ENCODE measurements at regions not wholly inside any gene's neighbourhood (a gene's known extent, or its start where the extent isn't known, plus 50 kb on each side); places are given as distances from the start of the nearest gene placed in this dataset.

DNA sequence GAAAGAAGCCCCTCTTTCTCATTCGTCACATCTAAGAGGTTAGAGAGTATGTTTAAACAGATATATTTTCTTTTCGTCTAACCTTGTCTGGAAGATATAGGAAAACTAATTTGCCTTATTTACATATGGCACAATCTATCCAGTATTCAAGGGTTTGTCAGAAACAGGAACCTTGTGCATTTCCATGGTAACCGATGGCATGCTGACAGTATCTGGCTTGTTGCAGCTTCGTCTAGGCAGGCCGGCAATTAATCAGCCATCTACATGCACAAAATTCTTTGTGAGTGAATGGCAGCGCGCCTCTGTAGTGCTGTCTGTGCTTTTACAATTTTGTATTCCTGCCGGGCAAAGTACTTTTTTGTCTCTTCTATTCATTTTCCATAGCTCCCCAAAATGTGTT, 294.0 kb upstream of the SOX2 start:
- Histone ChIP-seq H3K27ac (ENCODE audit: low read depth in 1 of 2, low read length in 2 of 2) (no peak overlapping the region), H3K27me3 (ENCODE audit: control insufficient read depth in 4 of 4, insufficient read depth in 4 of 4, low read length in 3 of 4) (no peaks in the 10 kb centered on the region), H3K9ac (ENCODE audit: low read depth in 1 of 2, low read length in 2 of 2) (no peak overlapping the region), H3K36me3 (ENCODE audit: control insufficient read depth in 4 of 4, insufficient read depth in 3 of 4, low read depth in 1 of 4, low read length in 3 of 4) (no peaks in the 10 kb centered on the region), H3K4me3 (ENCODE audit: low read depth in 1 of 3, low read length in 3 of 3) (no peak overlapping the region), H3K9me3 (ENCODE audit: control insufficient read depth in 4 of 4, low read length in 3 of 4) (no peaks in the 10 kb centered on the region), H3K4me1 (ENCODE audit: control insufficient read depth in 4 of 4, insufficient read depth in 4 of 4, low read length in 3 of 4) (no peaks in the 10 kb centered on the region)
- DNase-seq (ENCODE audit: low spot score) = no peak
- 61% methylated on average over 8 of the region's 8 CpGs for WGBS
- TF ChIP-seq NR2F2 (IDR thresholded peaks at IDR 0.05) (no peak), FOXA1 (IDR thresholded peaks at IDR 0.05) (no peak), GABPA (IDR thresholded peaks at IDR 0.05 in 1 of 2, conservative IDR thresholded peaks at IDR 0.05 in 1 of 2) (no peak), EGR1 (IDR thresholded peaks at IDR 0.05; ENCODE audit: low read depth in 2 of 2) (no peak), HNF4G (IDR thresholded peaks at IDR 0.05) (no peak)
- TF ChIP-seq, protein P1, sequence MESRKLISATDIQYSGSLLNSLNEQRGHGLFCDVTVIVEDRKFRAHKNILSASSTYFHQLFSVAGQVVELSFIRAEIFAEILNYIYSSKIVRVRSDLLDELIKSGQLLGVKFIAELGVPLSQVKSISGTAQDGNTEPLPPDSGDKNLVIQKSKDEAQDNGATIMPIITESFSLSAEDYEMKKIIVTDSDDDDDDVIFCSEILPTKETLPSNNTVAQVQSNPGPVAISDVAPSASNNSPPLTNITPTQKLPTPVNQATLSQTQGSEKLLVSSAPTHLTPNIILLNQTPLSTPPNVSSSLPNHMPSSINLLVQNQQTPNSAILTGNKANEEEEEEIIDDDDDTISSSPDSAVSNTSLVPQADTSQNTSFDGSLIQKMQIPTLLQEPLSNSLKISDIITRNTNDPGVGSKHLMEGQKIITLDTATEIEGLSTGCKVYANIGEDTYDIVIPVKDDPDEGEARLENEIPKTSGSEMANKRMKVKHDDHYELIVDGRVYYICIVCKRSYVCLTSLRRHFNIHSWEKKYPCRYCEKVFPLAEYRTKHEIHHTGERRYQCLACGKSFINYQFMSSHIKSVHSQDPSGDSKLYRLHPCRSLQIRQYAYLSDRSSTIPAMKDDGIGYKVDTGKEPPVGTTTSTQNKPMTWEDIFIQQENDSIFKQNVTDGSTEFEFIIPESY (IDR thresholded peaks at IDR 0.05) = no peak
- TF ChIP-seq, protein P2, sequence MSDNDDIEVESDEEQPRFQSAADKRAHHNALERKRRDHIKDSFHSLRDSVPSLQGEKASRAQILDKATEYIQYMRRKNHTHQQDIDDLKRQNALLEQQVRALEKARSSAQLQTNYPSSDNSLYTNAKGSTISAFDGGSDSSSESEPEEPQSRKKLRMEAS (IDR thresholded peaks at IDR 0.05) = no peak

DNA sequence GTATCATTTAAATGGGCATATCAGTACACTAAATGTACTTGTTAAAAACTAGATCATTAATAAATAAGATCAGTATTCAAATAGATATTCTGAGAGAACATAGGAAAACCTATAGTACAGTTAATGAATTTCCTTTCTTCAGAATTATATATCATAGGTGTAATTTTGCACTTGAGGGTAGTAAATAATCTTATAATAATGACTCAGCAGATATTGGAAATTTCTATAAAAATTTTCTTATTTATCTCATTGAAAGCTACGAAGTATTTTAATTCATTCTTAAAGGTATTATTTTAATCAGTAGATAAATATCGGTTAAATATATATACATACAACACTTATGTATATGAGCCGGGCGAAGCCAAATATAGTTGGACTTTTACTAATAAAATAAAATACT, 300.9 kb upstream of the SOX2 start:
- H3K27ac ChIP-seq (ENCODE audit: low read depth in 1 of 2, low read length in 2 of 2) = no peak overlapping the region
- H3K36me3 ChIP-seq (ENCODE audit: control insufficient read depth in 4 of 4, insufficient read depth in 3 of 4, low read depth in 1 of 4, low read length in 3 of 4) = no peaks in the 10 kb centered on the region
- no peak for DNase-seq (ENCODE audit: low spot score)
- WGBS = 91% methylated on average over 4 of the region's 4 CpGs
- H3K9ac ChIP-seq (ENCODE audit: low read depth in 1 of 2, low read length in 2 of 2) = no peak overlapping the region
- H3K9me3 ChIP-seq (ENCODE audit: control insufficient read depth in 4 of 4, low read length in 3 of 4) = no peaks in the 10 kb centered on the region
- no peaks in the 10 kb centered on the region for H3K27me3 ChIP-seq (ENCODE audit: control insufficient read depth in 4 of 4, insufficient read depth in 4 of 4, low read length in 3 of 4)
- TF ChIP-seq, protein P3, sequence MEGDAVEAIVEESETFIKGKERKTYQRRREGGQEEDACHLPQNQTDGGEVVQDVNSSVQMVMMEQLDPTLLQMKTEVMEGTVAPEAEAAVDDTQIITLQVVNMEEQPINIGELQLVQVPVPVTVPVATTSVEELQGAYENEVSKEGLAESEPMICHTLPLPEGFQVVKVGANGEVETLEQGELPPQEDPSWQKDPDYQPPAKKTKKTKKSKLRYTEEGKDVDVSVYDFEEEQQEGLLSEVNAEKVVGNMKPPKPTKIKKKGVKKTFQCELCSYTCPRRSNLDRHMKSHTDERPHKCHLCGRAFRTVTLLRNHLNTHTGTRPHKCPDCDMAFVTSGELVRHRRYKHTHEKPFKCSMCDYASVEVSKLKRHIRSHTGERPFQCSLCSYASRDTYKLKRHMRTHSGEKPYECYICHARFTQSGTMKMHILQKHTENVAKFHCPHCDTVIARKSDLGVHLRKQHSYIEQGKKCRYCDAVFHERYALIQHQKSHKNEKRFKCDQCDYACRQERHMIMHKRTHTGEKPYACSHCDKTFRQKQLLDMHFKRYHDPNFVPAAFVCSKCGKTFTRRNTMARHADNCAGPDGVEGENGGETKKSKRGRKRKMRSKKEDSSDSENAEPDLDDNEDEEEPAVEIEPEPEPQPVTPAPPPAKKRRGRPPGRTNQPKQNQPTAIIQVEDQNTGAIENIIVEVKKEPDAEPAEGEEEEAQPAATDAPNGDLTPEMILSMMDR (IDR thresholded peaks at IDR 0.05; ENCODE audit: low read depth, low read length, missing input control) = no peak
- no peak for TF ChIP-seq HNF4A (conservative IDR thresholded peaks at IDR 0.05)
- no peak for TF ChIP-seq RAD21 (IDR thresholded peaks at IDR 0.05)
- TF ChIP-seq YY1 (IDR thresholded peaks at IDR 0.05) = no peak
- TF ChIP-seq EGR1 (IDR thresholded peaks at IDR 0.05; ENCODE audit: low read depth in 2 of 2) = no peak
- no peak for TF ChIP-seq RXRA (IDR thresholded peaks at IDR 0.05)
- TF ChIP-seq JUND (IDR thresholded peaks at IDR 0.05) = no peak
- no peak for TF ChIP-seq SP1 (IDR thresholded peaks at IDR 0.05)
- no peak for TF ChIP-seq HNF4G (IDR thresholded peaks at IDR 0.05)
- TF ChIP-seq, protein P1 (IDR thresholded peaks at IDR 0.05) = no peak
- TF ChIP-seq TAF1 (conservative IDR thresholded peaks at IDR 0.05) = no peak
- TF ChIP-seq NR2F2 (IDR thresholded peaks at IDR 0.05) = no peak
- no peak overlapping the region for H3K4me3 ChIP-seq (ENCODE audit: low read depth in 1 of 3, low read length in 3 of 3)
- no peaks in the 10 kb centered on the region for H3K4me1 ChIP-seq (ENCODE audit: control insufficient read depth in 4 of 4, insufficient read depth in 4 of 4, low read length in 3 of 4)
